ENCODE measurements at regions not wholly inside any gene's neighbourhood (a gene's known extent, or its start where the extent isn't known, plus 50 kb on each side); places are given as distances from the start of the nearest gene placed in this dataset.

DNA sequence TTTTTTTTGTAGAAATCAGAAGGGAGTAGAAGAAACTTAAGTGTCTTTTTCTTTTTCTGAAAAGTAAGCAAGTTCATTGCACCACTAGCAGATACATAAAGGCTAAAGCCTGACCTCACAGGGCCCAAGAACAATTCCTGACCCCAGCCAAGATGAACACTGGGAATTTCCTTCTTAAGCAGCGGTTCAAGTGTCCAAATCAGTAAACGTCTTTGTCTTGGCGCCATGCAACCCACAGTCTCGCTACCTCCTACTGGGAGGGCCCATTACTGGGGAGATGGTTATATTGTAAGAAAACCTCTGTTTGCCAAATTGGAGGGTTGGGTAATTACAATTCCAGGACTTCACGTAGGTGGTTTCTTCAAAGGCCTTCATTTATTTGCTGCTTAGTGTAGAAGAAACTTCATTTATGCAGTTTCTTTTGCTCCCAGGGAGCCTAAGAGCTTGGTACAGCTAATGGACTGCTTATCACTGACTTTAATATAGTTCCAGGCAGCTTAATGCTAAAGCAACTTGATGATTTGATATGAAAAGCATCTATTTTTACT, 58.3 kb upstream of the ADRB1 start:
- DNase-seq (ENCODE audit: extremely low spot score in 2 of 2): peak in 1 of 2 donors; percentile 18
- Histone ChIP-seq H3K4me3 (no peak overlapping the region), H3K27ac (no peak overlapping the region), H3K36me3 (no peaks in the 10 kb centered on the region), H3K27me3 (no peaks in the 10 kb centered on the region), H3K4me1 (peaks cover 10% of the 10 kb centered on the region), H3K9me3 (no peaks in the 10 kb centered on the region)
- TF ChIP-seq, protein P1, sequence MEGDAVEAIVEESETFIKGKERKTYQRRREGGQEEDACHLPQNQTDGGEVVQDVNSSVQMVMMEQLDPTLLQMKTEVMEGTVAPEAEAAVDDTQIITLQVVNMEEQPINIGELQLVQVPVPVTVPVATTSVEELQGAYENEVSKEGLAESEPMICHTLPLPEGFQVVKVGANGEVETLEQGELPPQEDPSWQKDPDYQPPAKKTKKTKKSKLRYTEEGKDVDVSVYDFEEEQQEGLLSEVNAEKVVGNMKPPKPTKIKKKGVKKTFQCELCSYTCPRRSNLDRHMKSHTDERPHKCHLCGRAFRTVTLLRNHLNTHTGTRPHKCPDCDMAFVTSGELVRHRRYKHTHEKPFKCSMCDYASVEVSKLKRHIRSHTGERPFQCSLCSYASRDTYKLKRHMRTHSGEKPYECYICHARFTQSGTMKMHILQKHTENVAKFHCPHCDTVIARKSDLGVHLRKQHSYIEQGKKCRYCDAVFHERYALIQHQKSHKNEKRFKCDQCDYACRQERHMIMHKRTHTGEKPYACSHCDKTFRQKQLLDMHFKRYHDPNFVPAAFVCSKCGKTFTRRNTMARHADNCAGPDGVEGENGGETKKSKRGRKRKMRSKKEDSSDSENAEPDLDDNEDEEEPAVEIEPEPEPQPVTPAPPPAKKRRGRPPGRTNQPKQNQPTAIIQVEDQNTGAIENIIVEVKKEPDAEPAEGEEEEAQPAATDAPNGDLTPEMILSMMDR (IDR thresholded peaks at IDR 0.05): no peak
- TF ChIP-seq POLR2AphosphoS5 (IDR thresholded peaks at IDR 0.05; ENCODE audit: insufficient read depth in 1 of 2, low read depth in 1 of 2) (no peak), POLR2A (IDR thresholded peaks at IDR 0.05) (no peak)
- intact Hi-C loops (cut with DNase I): no loop called here

DNA sequence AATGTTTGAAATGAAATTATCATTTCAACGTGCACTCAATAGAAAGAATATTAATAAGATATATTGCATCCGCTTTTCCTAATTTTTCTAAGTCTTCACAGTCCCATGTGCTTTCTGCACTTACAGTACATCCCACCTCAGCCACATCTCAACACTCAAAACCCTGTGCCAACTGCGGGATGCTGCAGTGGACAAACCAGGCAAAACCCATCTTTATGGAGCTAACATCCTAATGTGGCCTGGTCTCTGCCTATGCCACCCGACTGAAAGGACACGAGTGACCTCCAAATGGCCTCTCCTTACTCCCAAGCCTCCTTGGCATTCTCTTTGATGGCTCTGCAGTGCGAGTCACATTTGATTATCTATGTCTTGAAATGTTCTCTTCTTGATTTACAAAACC, 57.4 kb upstream of the ADRB1 start:
- no peak overlapping the region for H3K4me3 ChIP-seq
- no peaks in the 10 kb centered on the region for H3K36me3 ChIP-seq
- no peak overlapping the region for H3K27ac ChIP-seq
- H3K27me3 ChIP-seq: no peaks in the 10 kb centered on the region
- H3K9me3 ChIP-seq: no peaks in the 10 kb centered on the region
- DNase-seq (ENCODE audit: extremely low spot score in 2 of 2): peak in 1 of 2 donors; percentile 82
- TF ChIP-seq, protein P1 (IDR thresholded peaks at IDR 0.05): no peak
- no peak for TF ChIP-seq POLR2AphosphoS5 (IDR thresholded peaks at IDR 0.05; ENCODE audit: insufficient read depth in 1 of 2, low read depth in 1 of 2)
- TF ChIP-seq POLR2A (IDR thresholded peaks at IDR 0.05): no peak
- intact Hi-C loops (cut with DNase I): no loop called here
- peaks cover 10% of the 10 kb centered on the region for H3K4me1 ChIP-seq

DNA sequence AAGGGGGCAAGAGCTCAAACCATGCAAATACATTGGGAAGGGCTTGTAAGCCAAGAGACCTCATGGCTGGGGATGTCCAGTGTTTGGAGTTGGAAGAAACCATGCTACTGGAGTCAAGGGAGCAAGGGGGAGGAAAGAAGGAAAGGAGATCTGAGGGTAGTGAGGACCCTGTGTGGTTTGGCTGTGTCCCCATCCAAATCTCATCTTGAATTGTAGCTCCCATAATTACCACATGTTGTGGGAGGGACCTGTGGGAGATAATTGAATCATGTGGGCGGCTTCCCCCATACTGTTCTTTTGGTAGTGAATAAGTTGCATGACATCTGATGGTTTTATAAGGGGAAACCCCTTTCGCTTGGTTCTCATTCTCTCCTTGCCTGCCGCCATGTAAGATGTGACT, 56.5 kb upstream of the ADRB1 start:
- TF ChIP-seq POLR2AphosphoS5 (IDR thresholded peaks at IDR 0.05; ENCODE audit: insufficient read depth in 1 of 2, low read depth in 1 of 2) (no peak), POLR2A (IDR thresholded peaks at IDR 0.05) (no peak)
- TF ChIP-seq, protein P1 (IDR thresholded peaks at IDR 0.05): no peak
- intact Hi-C loops (cut with DNase I): no loop called here
- H3K27me3 ChIP-seq: no peaks in the 10 kb centered on the region

DNA sequence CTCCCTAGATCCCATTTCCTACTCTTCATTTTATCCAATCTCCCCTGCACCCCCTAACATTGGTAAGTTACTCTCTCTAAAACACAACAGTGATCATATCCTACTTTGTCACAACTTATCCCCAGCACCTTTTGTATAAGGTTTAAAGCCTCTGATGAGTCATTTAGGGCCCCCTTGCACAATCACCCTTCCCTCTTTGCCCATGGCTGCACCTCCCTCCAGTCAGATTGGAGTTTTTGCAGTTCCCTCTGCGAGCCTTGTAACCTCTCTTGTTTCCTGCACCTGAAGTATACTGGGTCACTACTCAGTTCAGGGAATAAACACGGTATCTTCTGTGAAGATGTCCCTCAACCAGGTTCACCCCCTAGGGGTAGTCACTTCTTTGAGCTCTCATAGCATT, 55.9 kb upstream of the ADRB1 start:
- Histone ChIP-seq H3K4me3 (no peak overlapping the region), H3K36me3 (no peaks in the 10 kb centered on the region), H3K4me1 (peaks cover 19% of the 10 kb centered on the region), H3K27ac (no peak overlapping the region), H3K27me3 (no peaks in the 10 kb centered on the region), H3K9me3 (no peaks in the 10 kb centered on the region)
- intact Hi-C loops (cut with DNase I): no loop called here
- peak in 1 of 2 donors; percentile 67 for DNase-seq (ENCODE audit: extremely low spot score in 2 of 2)
- no peak for TF ChIP-seq POLR2AphosphoS5 (IDR thresholded peaks at IDR 0.05; ENCODE audit: insufficient read depth in 1 of 2, low read depth in 1 of 2)
- TF ChIP-seq, protein P1 (IDR thresholded peaks at IDR 0.05): no peak
- no peak for TF ChIP-seq POLR2A (IDR thresholded peaks at IDR 0.05)

More for the DNA sequence above, 56.5 kb upstream of the ADRB1 start:
- Histone ChIP-seq H3K4me3 (no peak overlapping the region), H3K27ac (no peak overlapping the region), H3K36me3 (no peaks in the 10 kb centered on the region), H3K4me1 (peaks cover 13% of the 10 kb centered on the region), H3K9me3 (no peaks in the 10 kb centered on the region)
- DNase-seq (ENCODE audit: extremely low spot score in 2 of 2): no peak

DNA sequence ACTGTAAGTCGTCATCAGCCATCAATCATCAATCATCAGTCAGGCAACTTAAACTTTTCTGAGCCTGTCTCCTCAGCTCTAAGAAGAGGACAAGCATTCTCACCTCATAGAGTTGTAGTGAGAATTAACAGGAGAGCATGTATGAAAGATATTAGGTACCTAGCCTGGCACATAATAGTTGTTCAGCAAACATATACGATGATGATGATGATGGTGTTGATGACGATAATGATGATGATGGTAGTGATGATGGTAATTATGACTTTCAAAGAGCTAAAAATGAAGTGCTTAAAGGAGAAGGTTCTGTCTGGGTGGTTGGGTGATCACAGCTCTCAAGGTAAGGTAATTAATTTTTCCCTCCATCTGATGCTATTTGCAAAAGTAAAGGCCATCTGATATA, 55.1 kb upstream of the ADRB1 start:
- Histone ChIP-seq H3K27me3 (no peaks in the 10 kb centered on the region), H3K4me3 (no peak overlapping the region), H3K9me3 (no peaks in the 10 kb centered on the region), H3K27ac (no peak overlapping the region), H3K4me1 (peaks cover 16% of the 10 kb centered on the region), H3K36me3 (no peaks in the 10 kb centered on the region)
- intact Hi-C loops (cut with DNase I): no loop called here
- TF ChIP-seq, protein P1 (IDR thresholded peaks at IDR 0.05): no peak
- TF ChIP-seq POLR2A (IDR thresholded peaks at IDR 0.05) (no peak), POLR2AphosphoS5 (IDR thresholded peaks at IDR 0.05; ENCODE audit: insufficient read depth in 1 of 2, low read depth in 1 of 2) (no peak)
- no peak for DNase-seq (ENCODE audit: extremely low spot score in 2 of 2)

Data from vagina (tissue), 2 donors.